HCT116 (cell line): ENCODE measurements at regions not wholly inside any gene's neighbourhood (a gene's known extent, or its start where the extent isn't known, plus 50 kb on each side); places are given as distances from the start of the nearest gene placed in this dataset.
"Not testable (repeated sequence)": the region's sequence is repeated elsewhere in the genome, so short reads cannot be mapped to it uniquely, and the experiment has no call there.

Source experiments
- ATAC-seq: fragments of 200-7000 bp; cut with Tn5 transposase; 2 replicates; pipeline ENCODE4 v1.9.1; 2020; ENCODE audit warnings: mild to moderate bottlenecking, moderate library complexity
- BruUV-seq: library from RNA; stranded (reverse); fragments of 400-500 nt; replicated peaks from 2 replicates; lab custom pipeline; 2021; lab: Mats Ljungman, UMichigan
- CTCF ChIA-PET: fragments of 300-600 bp; sonication (Branson Sonifier 250); formaldehyde crosslinking; loops from one replicate; lab custom pipeline; 2021; ENCODE audit warnings: antibody characterized with exemption; lab: Charles Lee
- POLR2A ChIA-PET: fragments of 300-600, 350-600 bp; sonication (Branson Sonifier 250); formaldehyde crosslinking; loops from one replicate; lab custom pipeline; 2021; ENCODE audit warnings: antibody characterized with exemption; lab: Charles Lee
- RAD21 ChIA-PET, 2 experiments: fragments of 300-600 bp; sonication (Branson Sonifier 250); formaldehyde crosslinking; loops; one replicate each; lab custom pipeline; 2023; ENCODE audit warnings: low total read pairs in 2 of 2; ENCODE audit not compliant: uncharacterized antibody in 2 of 2, unreplicated experiment in 2 of 2, low non-redundant PET in 1 of 2; lab: Charles Lee
- DNase-seq: peaks from one replicate; pipeline ENCODE4 v3.0.0-alpha.2; 2010; ENCODE audit warnings: low read depth, low spot score
- H2AFZ ChIP-seq: fragments of 200-600 bp; shearing (Covaris generic), sonication (generic); 2 replicates; pipeline ENCODE4 v1.6.1; 2017; ENCODE audit warnings: low read depth, mixed run types, mixed read lengths, antibody characterized with exemption, low read length; ENCODE audit not compliant: poor library complexity, severe bottlenecking
- H3K27ac ChIP-seq: 2 replicates; pipeline ENCODE4 v1.5.1; 2012; ENCODE audit warnings: low read depth, low read length
- H3K27me3 ChIP-seq: fragments of 200-600 bp; sonication (generic); 2 replicates; pipeline ENCODE4 v1.6.1; 2016; ENCODE audit warnings: mixed run types, low read length, mixed read lengths; ENCODE audit not compliant: insufficient read depth
- H3K36me3 ChIP-seq, 2 experiments: fragments of 200-500 bp in 1 of 2; fragments of 200-600 bp in 1 of 2; sonication (Bioruptor generic) in 1 of 2; sonication (generic) in 1 of 2; 2 replicates each; pipeline versions ENCODE4 v1.5.1 to v1.6.1; 2014 to 2016; ENCODE audit warnings: low read length in 2 of 2, inconsistent platforms in 1 of 2, mixed read lengths in 1 of 2, mixed run types in 1 of 2; ENCODE audit not compliant: insufficient read depth in 2 of 2, control insufficient read depth in 1 of 2
- H3K4me1 ChIP-seq, 2 experiments: fragments of 200-600 bp in 1 of 2; sonication (generic) in 1 of 2; 2 replicates each; pipeline versions ENCODE4 v1.5.1 to v1.6.1; 2012 to 2017; ENCODE audit warnings: low read length in 2 of 2, inconsistent platforms in 1 of 2, mild to moderate bottlenecking in 1 of 2, mixed read lengths in 1 of 2, mixed run types in 1 of 2, moderate library complexity in 1 of 2; ENCODE audit not compliant: insufficient read depth in 2 of 2, control insufficient read depth in 1 of 2
- H3K4me2 ChIP-seq: fragments of 200-600 bp; sonication (generic); 2 replicates; pipeline ENCODE4 v1.6.1; 2017; ENCODE audit warnings: mixed run types, low read length, mixed read lengths
- H3K4me3 ChIP-seq, 2 experiments: fragments of 200-600 bp in 1 of 2; sonication (generic) in 1 of 2; replicated peaks in 1 of 2; 2 replicates each; pipeline ENCODE4 v1.5.1; 2011 to 2016; ENCODE audit warnings: low read length in 2 of 2, control low read depth in 1 of 2, low read depth in 1 of 2, mild to moderate bottlenecking in 1 of 2, mixed read lengths in 1 of 2, mixed run types in 1 of 2
- H3K79me2 ChIP-seq: fragments of 200-600 bp; sonication (generic); 2 replicates; pipeline ENCODE4 v1.6.1; 2017; ENCODE audit warnings: mild to moderate bottlenecking, mixed run types, low read length, moderate library complexity, mixed read lengths; ENCODE audit not compliant: insufficient read depth
- H3K9ac ChIP-seq: fragments of 200-600 bp; sonication (generic); 2 replicates; pipeline ENCODE4 v1.6.1; 2016; ENCODE audit warnings: low read length, mixed read lengths
- H3K9me2 ChIP-seq: fragments of 200-600 bp; sonication (generic), shearing (Covaris generic); 2 replicates; pipeline ENCODE4 v1.6.1; 2017; ENCODE audit warnings: mixed run types, mild to moderate bottlenecking, moderate library complexity; ENCODE audit not compliant: insufficient read depth
- H3K9me3 ChIP-seq, 2 experiments: fragments of 200-500 bp in 1 of 2; fragments of 200-600 bp in 1 of 2; sonication (Bioruptor generic) in 1 of 2; sonication (generic) in 1 of 2; 2 replicates each; pipeline ENCODE4 v1.6.1; 2014 to 2017; ENCODE audit warnings: low read length in 2 of 2, mixed read lengths in 2 of 2, inconsistent platforms in 1 of 2, low read depth in 1 of 2, mild to moderate bottlenecking in 1 of 2, mixed run types in 1 of 2, moderate library complexity in 1 of 2; ENCODE audit not compliant: control insufficient read depth in 1 of 2, insufficient read depth in 1 of 2
- H4K20me1 ChIP-seq: fragments of 200-600 bp; sonication (generic), shearing (Covaris generic); 2 replicates; pipeline ENCODE4 v1.6.1; 2017; ENCODE audit warnings: mixed run types, mild to moderate bottlenecking, moderate library complexity; ENCODE audit not compliant: insufficient read depth
- EGR1 ChIP-seq: IDR thresholded peaks from 2 replicates; pipeline ENCODE4 v1.6.1; 2012; ENCODE audit warnings: low read depth
- EZH2 ChIP-seq: fragments of 200-600 bp; sonication (generic); IDR thresholded peaks from 2 replicates; pipeline ENCODE4 v1.6.1; 2017; ENCODE audit warnings: antibody characterized with exemption, mixed run types
- EZH2phosphoT487 ChIP-seq: fragments of 200-600 bp; IDR thresholded peaks from 2 replicates; pipeline ENCODE4 v1.6.1; 2018; ENCODE audit warnings: antibody characterized with exemption, borderline replicate concordance
- FOSL1 ChIP-seq: IDR thresholded peaks from 2 replicates; pipeline ENCODE4 v1.6.1; 2012; ENCODE audit warnings: low read depth
- MAX ChIP-seq: IDR thresholded peaks from 2 replicates; pipeline ENCODE4 v1.6.1; 2012
- POLR2AphosphoS5 ChIP-seq: IDR thresholded peaks from 2 replicates; pipeline ENCODE4 v1.6.1; 2011; ENCODE audit warnings: mild to moderate bottlenecking, low read depth, low read length, moderate library complexity
- RAD21 ChIP-seq: IDR thresholded peaks from 2 replicates; pipeline ENCODE4 v1.6.1; 2012; ENCODE audit warnings: low read depth, mild to moderate bottlenecking
- SIN3A ChIP-seq: IDR thresholded peaks from 2 replicates; pipeline ENCODE4 v1.6.1; 2012; ENCODE audit warnings: low read depth
- TCF7L2 ChIP-seq: IDR thresholded peaks from 2 replicates; pipeline ENCODE4 v1.7.0; 2011; ENCODE audit warnings: borderline replicate concordance, inconsistent platforms; ENCODE audit not compliant: insufficient read depth, insufficient read length; ENCODE audit errors: extremely low read depth
- ZFX ChIP-seq: fragments of 450-650 bp; IDR thresholded peaks from 2 replicates; pipeline ENCODE4 v1.6.1; 2017
- intact Hi-C: fragments of 100-400 bp; cut with micrococcal nuclease; formaldehyde crosslinking; loops from 2 replicates; pipeline ENCODE4 v1.10.0; 2022
- TF ChIP-seq, protein P1 (sequence below): IDR thresholded peaks from 2 replicates; pipeline ENCODE4 v1.6.1; 2012; ENCODE audit warnings: low read depth

DNA sequence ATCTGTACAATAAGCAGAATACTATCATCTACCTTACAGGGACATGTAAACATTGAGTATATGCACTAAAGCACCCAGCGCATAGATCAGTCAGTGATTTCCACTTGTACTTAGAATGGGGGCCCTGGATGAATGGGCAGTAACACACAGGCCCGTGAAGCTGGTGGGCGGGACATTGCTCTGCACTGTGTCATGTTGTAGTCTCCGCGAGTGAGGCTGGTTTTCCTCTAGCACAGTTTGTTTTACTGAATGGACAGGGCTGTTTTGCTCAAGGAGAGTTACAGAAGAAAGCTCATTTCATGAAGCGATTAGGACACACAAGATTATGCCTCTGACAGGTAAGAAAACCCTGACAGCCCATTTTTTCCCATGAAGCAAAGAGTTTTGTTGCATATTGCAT lies 86.4 kb upstream of the SOX21 start (continued):
- TF ChIP-seq, protein P1, sequence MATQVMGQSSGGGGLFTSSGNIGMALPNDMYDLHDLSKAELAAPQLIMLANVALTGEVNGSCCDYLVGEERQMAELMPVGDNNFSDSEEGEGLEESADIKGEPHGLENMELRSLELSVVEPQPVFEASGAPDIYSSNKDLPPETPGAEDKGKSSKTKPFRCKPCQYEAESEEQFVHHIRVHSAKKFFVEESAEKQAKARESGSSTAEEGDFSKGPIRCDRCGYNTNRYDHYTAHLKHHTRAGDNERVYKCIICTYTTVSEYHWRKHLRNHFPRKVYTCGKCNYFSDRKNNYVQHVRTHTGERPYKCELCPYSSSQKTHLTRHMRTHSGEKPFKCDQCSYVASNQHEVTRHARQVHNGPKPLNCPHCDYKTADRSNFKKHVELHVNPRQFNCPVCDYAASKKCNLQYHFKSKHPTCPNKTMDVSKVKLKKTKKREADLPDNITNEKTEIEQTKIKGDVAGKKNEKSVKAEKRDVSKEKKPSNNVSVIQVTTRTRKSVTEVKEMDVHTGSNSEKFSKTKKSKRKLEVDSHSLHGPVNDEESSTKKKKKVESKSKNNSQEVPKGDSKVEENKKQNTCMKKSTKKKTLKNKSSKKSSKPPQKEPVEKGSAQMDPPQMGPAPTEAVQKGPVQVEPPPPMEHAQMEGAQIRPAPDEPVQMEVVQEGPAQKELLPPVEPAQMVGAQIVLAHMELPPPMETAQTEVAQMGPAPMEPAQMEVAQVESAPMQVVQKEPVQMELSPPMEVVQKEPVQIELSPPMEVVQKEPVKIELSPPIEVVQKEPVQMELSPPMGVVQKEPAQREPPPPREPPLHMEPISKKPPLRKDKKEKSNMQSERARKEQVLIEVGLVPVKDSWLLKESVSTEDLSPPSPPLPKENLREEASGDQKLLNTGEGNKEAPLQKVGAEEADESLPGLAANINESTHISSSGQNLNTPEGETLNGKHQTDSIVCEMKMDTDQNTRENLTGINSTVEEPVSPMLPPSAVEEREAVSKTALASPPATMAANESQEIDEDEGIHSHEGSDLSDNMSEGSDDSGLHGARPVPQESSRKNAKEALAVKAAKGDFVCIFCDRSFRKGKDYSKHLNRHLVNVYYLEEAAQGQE, result no peak
- TF ChIP-seq ZFX (no peak), EZH2phosphoT487 (no peak), MAX (no peak), EGR1 (no peak), POLR2AphosphoS5 (no peak)

GRCh38 chr13:94795292-94795691 lies 82.9 kb upstream of the SOX21 start:
- intact Hi-C loops, result no loop called here
- Histone ChIP-seq H3K9me2 (no peaks in the 10 kb centered on the region), H3K79me2 (no peaks in the 10 kb centered on the region), H3K36me3 (no peaks in the 10 kb centered on the region), H3K4me1 (no peaks in the 10 kb centered on the region), H2AFZ (no peak overlapping the region), H3K4me3 (no peak overlapping the region), H3K9me3 (no peaks in the 10 kb centered on the region), H3K27ac (no peak overlapping the region), H4K20me1 (no peaks in the 10 kb centered on the region), H3K27me3 (peaks cover 16% of the 10 kb centered on the region), H3K4me2 (no peak overlapping the region), H3K9ac (no peak overlapping the region)
- BruUV-seq, result no TSS peak
- POLR2A ChIA-PET, result no interaction called here
- ATAC-seq (no peak), DNase-seq (no peak)
- TF ChIP-seq EZH2 (no peak), ZFX (no peak), FOSL1 (no peak), TCF7L2 (no peak), SIN3A (no peak), RAD21 (no peak)
- RAD21 ChIA-PET, result no interaction called here
- CTCF ChIA-PET, result no interaction called here

GRCh38 chr13:94786246-94786645 lies 73.9 kb upstream of the SOX21 start:
- RAD21 ChIA-PET, POLR2A ChIA-PET, H3K9me2 ChIP-seq, H3K9me3 ChIP-seq, H3K4me3 ChIP-seq, CTCF ChIA-PET, BruUV-seq, ATAC-seq, H3K4me2 ChIP-seq, H3K4me1 ChIP-seq, intact Hi-C loops, H4K20me1 ChIP-seq, H3K9ac ChIP-seq, H3K27me3 ChIP-seq, H3K79me2 ChIP-seq, H3K36me3 ChIP-seq, DNase-seq, H2AFZ ChIP-seq, H3K27ac ChIP-seq: not testable (repeated sequence)
